T47D (cell line): ENCODE measurements at regions not wholly inside any gene's neighbourhood (a gene's known extent, or its start where the extent isn't known, plus 50 kb on each side); places are given as distances from the start of the nearest gene placed in this dataset.

Source experiments
- DNase-seq, 2 experiments: peaks; one replicate each; pipeline versions ENCODE4 v3.0.0 to v3.0.0-alpha.2; 2011 to 2012; ENCODE audit warnings: low read depth in 1 of 2, low spot score in 1 of 2
- JUND ChIP-seq: IDR thresholded peaks from 2 replicates; pipeline ENCODE4 v1.6.1; 2012; ENCODE audit warnings: low read depth
- in situ Hi-C: cut with HindIII; loops from 2 replicates; pipeline ENCODE4 v1.10.0; 2016; ENCODE audit warnings: low sequenced_read_pairs, low pct_unique_long_range_greater_than_20kb

- no peak for DNase-seq
- TF ChIP-seq JUND = no peak
Measured at GRCh38 chr12:92445253-92446082, 257.3 kb upstream of the PLEKHG7 start.

GRCh38 chr12:92444763-92445162 is 258.0 kb upstream of the PLEKHG7 start:
- in situ Hi-C loops = no loop called here
- no peak for TF ChIP-seq JUND
- no peak for DNase-seq

More at GRCh38 chr12:92445253-92446082, 257.3 kb upstream of the PLEKHG7 start:
- in situ Hi-C loops = no loop called here

- DNase-seq = no peak
- TF ChIP-seq JUND = no peak
- in situ Hi-C loops = no loop called here
Measured at GRCh38 chr12:92442782-92443181, 260.0 kb upstream of the PLEKHG7 start.

- no peak for TF ChIP-seq JUND
- in situ Hi-C loops = no loop called here
- no peak for DNase-seq
Measured at GRCh38 chr12:92440072-92440471, 262.7 kb upstream of the PLEKHG7 start.

- in situ Hi-C loops = no loop called here
- no peak for TF ChIP-seq JUND
- DNase-seq = no peak
Measured at GRCh38 chr12:92439420-92439805, 263.4 kb upstream of the PLEKHG7 start.

GRCh38 chr12:92438641-92439419 is 264.0 kb upstream of the PLEKHG7 start:
- in situ Hi-C loops = no loop called here
- no peak for DNase-seq
- no peak for TF ChIP-seq JUND

GRCh38 chr12:92437452-92437851 is 265.3 kb upstream of the PLEKHG7 start:
- in situ Hi-C loops = no loop called here
- DNase-seq = no peak
- no peak for TF ChIP-seq JUND

- no peak for DNase-seq
- in situ Hi-C loops = no loop called here
- no peak for TF ChIP-seq JUND
Measured at GRCh38 chr12:92436856-92437255, 265.9 kb upstream of the PLEKHG7 start.

GRCh38 chr12:92434607-92435025 is 268.2 kb upstream of the PLEKHG7 start:
- TF ChIP-seq JUND = no peak
- no peak for DNase-seq
- in situ Hi-C loops = no loop called here

GRCh38 chr12:92432724-92433441 is 269.9 kb upstream of the PLEKHG7 start:
- in situ Hi-C loops = no loop called here
- no peak for TF ChIP-seq JUND
- no peak for DNase-seq

GRCh38 chr12:92431146-92431545 is 271.6 kb upstream of the PLEKHG7 start:
- TF ChIP-seq JUND = no peak
- DNase-seq = no peak
- in situ Hi-C loops = no loop called here

GRCh38 chr12:92426332-92426731 is 276.5 kb upstream of the PLEKHG7 start:
- in situ Hi-C loops = no loop called here
- TF ChIP-seq JUND = no peak
- no peak for DNase-seq

GRCh38 chr12:92425165-92425564 is 277.6 kb upstream of the PLEKHG7 start:
- DNase-seq = no peak
- in situ Hi-C loops = no loop called here
- no peak for TF ChIP-seq JUND
